Stimulated activated CD8-positive, alpha-beta memory T cell treated with anti-CD3 and anti-CD28 coated beads, Interleukin-2, amount 100 ng/mL, for 48 hours (primary cell): ENCODE measurements at regions not wholly inside any gene's neighbourhood (a gene's known extent, or its start where the extent isn't known, plus 50 kb on each side); places are given as distances from the start of the nearest gene placed in this dataset.

Source experiments
- DNase-seq, 2 donors: peaks; one replicate each; pipeline ENCODE4 v3.0.0-alpha.2; 2020; ENCODE audit warnings: low read depth in 2 of 2

GRCh38 chr1:234975941-234976860 lies 152.4 kb downstream of the TOMM20 start:
- no peak for DNase-seq

- DNase-seq: no peak
Observed at GRCh38 chr1:234975122-234975940, 153.3 kb downstream of the TOMM20 start.

GRCh38 chr1:234973426-234974250 lies 155.0 kb downstream of the TOMM20 start:
- DNase-seq: no peak

GRCh38 chr1:234972411-234973191 lies 156.0 kb downstream of the TOMM20 start:
- DNase-seq: no peak

- no peak for DNase-seq
Observed at GRCh38 chr1:234971586-234972297, 156.9 kb downstream of the TOMM20 start.

GRCh38 chr1:234970731-234971476 lies 157.7 kb downstream of the TOMM20 start:
- DNase-seq: no peak

GRCh38 chr1:234970401-234970730 lies 158.3 kb downstream of the TOMM20 start:
- DNase-seq: no peak

- no peak for DNase-seq
Observed at GRCh38 chr1:234969581-234970400, 158.8 kb downstream of the TOMM20 start.

- no peak for DNase-seq
Observed at GRCh38 chr1:234969011-234969441, 159.6 kb downstream of the TOMM20 start.

GRCh38 chr1:234968451-234968850 lies 160.2 kb downstream of the TOMM20 start:
- DNase-seq: no peak

- DNase-seq: no peak
Observed at GRCh38 chr1:234967121-234967520, 161.5 kb downstream of the TOMM20 start.

GRCh38 chr1:234965111-234965510 lies 163.5 kb downstream of the TOMM20 start:
- no peak for DNase-seq

- DNase-seq: no peak
Observed at GRCh38 chr1:234963904-234964702, 164.5 kb downstream of the TOMM20 start.

GRCh38 chr1:234963180-234963903 lies 165.3 kb downstream of the TOMM20 start:
- peak; percentile 80 to 89 for DNase-seq

- DNase-seq: no peak
Observed at GRCh38 chr1:234962340-234962989, 166.2 kb downstream of the TOMM20 start.

- DNase-seq: no peak
Observed at GRCh38 chr1:234961456-234962339, 166.9 kb downstream of the TOMM20 start.
